ENCODE measurements at regions not wholly inside any gene's neighbourhood (a gene's known extent, or its start where the extent isn't known, plus 50 kb on each side); places are given as distances from the start of the nearest gene placed in this dataset.

GRCh38 chr6:14371530-14371929, 254.0 kb downstream of the CD83 start:
- no peak for TF ChIP-seq CTCF (IDR thresholded peaks at IDR 0.05; ENCODE audit: unreplicated experiment)
- Mint-ChIP-seq H3K4me3 (no peak overlapping the region), H3K27me3 (ENCODE audit: low read depth) (peaks cover 35% of the 10 kb centered on the region), H3K9me3 (peaks cover 8% of the 10 kb centered on the region), H3K27ac (no peak overlapping the region), H3K4me1 (no peaks in the 10 kb centered on the region), H3K36me3 (no peaks in the 10 kb centered on the region)
- DNase-seq (ENCODE audit: low spot score in 2 of 2, unreplicated experiment in 2 of 2): no peak

- Mint-ChIP-seq H3K9me3 (peaks cover 15% of the 10 kb centered on the region), H3K4me1 (no peaks in the 10 kb centered on the region), H3K36me3 (no peaks in the 10 kb centered on the region), H3K27me3 (ENCODE audit: low read depth) (peaks cover 40% of the 10 kb centered on the region), H3K4me3 (no peak overlapping the region), H3K27ac (no peak overlapping the region)
- TF ChIP-seq CTCF (IDR thresholded peaks at IDR 0.05; ENCODE audit: unreplicated experiment): no peak
- DNase-seq (ENCODE audit: low spot score in 2 of 2, unreplicated experiment in 2 of 2): no peak
Measured at GRCh38 chr6:14372734-14373489, 255.3 kb downstream of the CD83 start.

- H3K4me1 Mint-ChIP-seq: no peaks in the 10 kb centered on the region
- TF ChIP-seq CTCF (IDR thresholded peaks at IDR 0.05; ENCODE audit: unreplicated experiment): no peak
- peaks cover 40% of the 10 kb centered on the region for H3K27me3 Mint-ChIP-seq (ENCODE audit: low read depth)
- H3K27ac Mint-ChIP-seq: no peak overlapping the region
- no peak overlapping the region for H3K4me3 Mint-ChIP-seq
- no peaks in the 10 kb centered on the region for H3K36me3 Mint-ChIP-seq
- peaks cover 24% of the 10 kb centered on the region for H3K9me3 Mint-ChIP-seq
- no peak for DNase-seq (ENCODE audit: low spot score in 2 of 2, unreplicated experiment in 2 of 2)
Measured at GRCh38 chr6:14373648-14374437, 256.3 kb downstream of the CD83 start.

- Mint-ChIP-seq H3K27ac (no peak overlapping the region), H3K9me3 (peaks cover 25% of the 10 kb centered on the region), H3K36me3 (no peaks in the 10 kb centered on the region), H3K27me3 (ENCODE audit: low read depth) (peaks cover 48% of the 10 kb centered on the region), H3K4me3 (no peak overlapping the region), H3K4me1 (peaks cover 5% of the 10 kb centered on the region)
- TF ChIP-seq CTCF (IDR thresholded peaks at IDR 0.05; ENCODE audit: unreplicated experiment): no peak
- no peak for DNase-seq (ENCODE audit: low spot score in 2 of 2, unreplicated experiment in 2 of 2)
Measured at GRCh38 chr6:14375930-14376329, 258.4 kb downstream of the CD83 start.

- H3K36me3 Mint-ChIP-seq: no peaks in the 10 kb centered on the region
- no peak for TF ChIP-seq CTCF (IDR thresholded peaks at IDR 0.05; ENCODE audit: unreplicated experiment)
- peaks cover 8% of the 10 kb centered on the region for H3K4me1 Mint-ChIP-seq
- H3K4me3 Mint-ChIP-seq: no peak overlapping the region
- DNase-seq (ENCODE audit: low spot score in 2 of 2, unreplicated experiment in 2 of 2): no peak
- peaks cover 16% of the 10 kb centered on the region for H3K9me3 Mint-ChIP-seq
- H3K27ac Mint-ChIP-seq: no peak overlapping the region
- H3K27me3 Mint-ChIP-seq (ENCODE audit: low read depth): peaks cover 65% of the 10 kb centered on the region
Measured at GRCh38 chr6:14379568-14379967, 262.0 kb downstream of the CD83 start.
